Psoas muscle (tissue), 7 donors: ENCODE measurements at regions not wholly inside any gene's neighbourhood (a gene's known extent, or its start where the extent isn't known, plus 50 kb on each side); places are given as distances from the start of the nearest gene placed in this dataset.

ENCODE experiments used
- ATAC-seq, 4 donors: fragments of 200-7000 bp; cut with Tn5 transposase; one replicate each; pipeline ENCODE4 v1.9.1; 2020; ENCODE audit warnings: moderate library complexity in 3 of 4, mild to moderate bottlenecking in 2 of 4
- DNase-seq, 2 donors: peaks; one replicate each; pipeline ENCODE4 v3.0.0-alpha.2; 2020
- H3K27ac ChIP-seq: fragments of 200-600 bp; one replicate; pipeline ENCODE4 v1.8.0; 2022
- H3K27me3 ChIP-seq, 3 donors: fragments of 200-600 bp in 1 of 3; one replicate each; pipeline versions ENCODE4 v1.6.1 to v1.8.0; 2013 to 2022; ENCODE audit warnings: low read length in 2 of 3, mild to moderate bottlenecking in 2 of 3, moderate library complexity in 1 of 3; ENCODE audit not compliant: insufficient read depth in 3 of 3
- H3K36me3 ChIP-seq, 2 donors: fragments of 200-600 bp in 1 of 2; one replicate each; pipeline versions ENCODE4 v1.6.1 to v1.8.0; 2013 to 2022; ENCODE audit warnings: low read depth in 1 of 2, mild to moderate bottlenecking in 1 of 2, moderate library complexity in 1 of 2; ENCODE audit not compliant: insufficient read depth in 1 of 2
- H3K4me1 ChIP-seq: fragments of 200-600 bp; one replicate; pipeline ENCODE4 v1.8.0; 2022
- H3K4me3 ChIP-seq: fragments of 200-600 bp; one replicate; pipeline ENCODE4 v1.8.0; 2022; ENCODE audit warnings: mild to moderate bottlenecking
- H3K9me3 ChIP-seq: fragments of 200-600 bp; one replicate; pipeline ENCODE4 v1.8.0; 2022
- CTCF ChIP-seq: fragments of 200-600 bp; IDR thresholded peaks from one replicate; pipeline ENCODE4 v1.8.0; 2022; ENCODE audit warnings: antibody characterized with exemption
- WGBS, 3 donors: extraction: QIAGEN DNeasy Blood & Tissue Kit; methylation state at CpG; one replicate each; pipeline versions ENCODE4 v1.1.6 to v1.1.7; 2013; 5-methylcytosine and 5-hydroxymethylcytosine counted together
- intact Hi-C, 2 donors: fragments of 100-400 bp; cut with DNase I; formaldehyde crosslinking; loops; one replicate each; pipeline versions ENCODE4 v1.11.0 to v1.14.2; 2022
- donor health status: healthy with polysubstance abuse.
- donor health status: DM: no; HTN: no; CAD: no; lungs with moderate emphysema.
- donor health status: Bipolar disorder and iron deficiency.
- donor health status: healthy.
- donor health status: DM: yes; HTN: yes; CAD: no.
- donor health status: DM: no; HTN: no; CAD: no.
- donor health status: DM: yes; HTN: yes; CAD: no.

- ATAC-seq: no peak
- intact Hi-C loops: no loop called here
- DNase-seq: no peak
- Histone ChIP-seq H3K4me3 (no peak overlapping the region), H3K36me3 (no peaks in the 10 kb centered on the region), H3K4me1 (no peaks in the 10 kb centered on the region), H3K9me3 (no peaks in the 10 kb centered on the region), H3K27me3 (no peaks in the 10 kb centered on the region), H3K27ac (no peak overlapping the region)
- WGBS, 3 donors: 91 to 100% (median 92%) methylated on average over 1 of the region's 1 CpG
- TF ChIP-seq CTCF: no peak
Observed at GRCh38 chr1:185559151-185559550, 175.0 kb upstream of the HMCN1 start.

- H3K4me1 ChIP-seq: no peaks in the 10 kb centered on the region
- no peaks in the 10 kb centered on the region for H3K27me3 ChIP-seq
- H3K9me3 ChIP-seq: no peaks in the 10 kb centered on the region
- WGBS, 3 donors: 47 to 97% (median 93%) methylated on average over 1 of the region's 1 CpG
- no peaks in the 10 kb centered on the region for H3K36me3 ChIP-seq
- intact Hi-C loops: no loop called here
- ATAC-seq (no peak), DNase-seq (no peak)
- no peak for TF ChIP-seq CTCF
- no peak overlapping the region for H3K4me3 ChIP-seq
- H3K27ac ChIP-seq: no peak overlapping the region
Observed at GRCh38 chr1:185556561-185556960, 177.6 kb upstream of the HMCN1 start.

GRCh38 chr1:185555743-185556142 lies 178.4 kb upstream of the HMCN1 start:
- ATAC-seq (no peak), DNase-seq (no peak)
- no peak overlapping the region for H3K27ac ChIP-seq
- no peaks in the 10 kb centered on the region for H3K36me3 ChIP-seq
- TF ChIP-seq CTCF: no peak
- intact Hi-C loops: no loop called here
- no peaks in the 10 kb centered on the region for H3K27me3 ChIP-seq
- H3K9me3 ChIP-seq: no peaks in the 10 kb centered on the region
- no peaks in the 10 kb centered on the region for H3K4me1 ChIP-seq
- H3K4me3 ChIP-seq: no peak overlapping the region

- no peaks in the 10 kb centered on the region for H3K27me3 ChIP-seq
- DNase-seq: peak in 1 of 2 donors; percentile 18
- no peak for TF ChIP-seq CTCF
- no peaks in the 10 kb centered on the region for H3K4me1 ChIP-seq
- H3K9me3 ChIP-seq: no peaks in the 10 kb centered on the region
- H3K27ac ChIP-seq: no peak overlapping the region
- ATAC-seq: no peak
- intact Hi-C loops: no loop called here
- H3K4me3 ChIP-seq: no peak overlapping the region
- WGBS, 3 donors: 18 to 33% (median 29%) methylated on average over 2 of the region's 2 CpGs
- no peaks in the 10 kb centered on the region for H3K36me3 ChIP-seq
Observed at GRCh38 chr1:185551008-185551407, 183.2 kb upstream of the HMCN1 start.

GRCh38 chr1:185549906-185550305 lies 184.3 kb upstream of the HMCN1 start:
- Histone ChIP-seq H3K27ac (no peak overlapping the region), H3K4me1 (no peaks in the 10 kb centered on the region), H3K9me3 (no peaks in the 10 kb centered on the region), H3K27me3 (no peaks in the 10 kb centered on the region), H3K4me3 (no peak overlapping the region), H3K36me3 (no peaks in the 10 kb centered on the region)
- ATAC-seq: no peak
- WGBS, 3 donors: 88 to 95% (median 90%) methylated on average over 1 of the region's 1 CpG
- TF ChIP-seq CTCF: no peak
- DNase-seq: no peak
- intact Hi-C loops: no loop called here
